Stimulated activated CD8-positive, alpha-beta memory T cell treated with anti-CD3 and anti-CD28 coated beads, Interleukin-15, amount 100 ng/mL, for 48 hours (primary cell): ENCODE measurements at regions not wholly inside any gene's neighbourhood (a gene's known extent, or its start where the extent isn't known, plus 50 kb on each side); places are given as distances from the start of the nearest gene placed in this dataset.

Source experiments
- DNase-seq, 2 donors: peaks; one replicate each; pipeline ENCODE4 v3.0.0-alpha.2; 2020; ENCODE audit warnings: low read depth in 2 of 2

DNA sequence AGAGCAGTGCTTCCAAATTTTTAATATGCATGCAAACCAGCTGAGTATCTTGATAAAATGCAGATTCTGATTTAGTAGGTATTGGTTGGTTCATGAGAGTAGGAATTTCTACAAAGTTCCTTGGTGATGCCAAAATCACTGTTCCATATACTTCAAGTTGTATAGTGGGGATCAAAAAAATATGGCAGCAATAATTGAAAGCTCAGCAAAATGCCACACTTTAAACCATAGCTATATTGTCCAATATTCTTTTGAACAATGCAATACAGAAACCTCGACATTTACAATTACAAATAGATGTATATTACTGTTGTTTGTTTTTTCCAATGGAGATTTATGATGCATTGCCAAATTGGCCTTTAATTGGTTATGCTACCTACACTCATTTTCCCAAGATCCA lies 55.7 kb upstream of the NCAM2 start:
- no peak for DNase-seq

DNA sequence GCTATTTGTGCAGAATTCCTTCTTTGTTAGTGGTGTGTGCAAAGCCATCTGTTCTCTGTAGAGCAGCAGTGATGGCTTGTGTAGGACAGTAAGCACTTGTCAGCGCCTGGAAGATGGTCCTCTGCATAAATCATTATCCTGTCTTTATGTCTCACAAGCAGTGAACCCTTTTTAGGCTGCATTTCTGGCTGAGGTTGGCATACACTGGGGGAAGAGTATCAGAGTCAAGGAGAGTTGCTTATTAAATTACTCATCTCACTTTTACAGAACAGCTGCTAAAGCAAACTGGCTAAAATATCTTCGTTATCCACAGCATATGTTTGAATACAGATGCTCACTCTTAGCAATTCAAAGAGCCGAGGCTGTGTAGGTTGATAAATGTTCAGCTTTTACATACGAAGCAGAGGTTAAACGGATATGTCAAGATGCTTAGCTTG lies 54.6 kb upstream of the NCAM2 start:
- DNase-seq = no peak

DNA sequence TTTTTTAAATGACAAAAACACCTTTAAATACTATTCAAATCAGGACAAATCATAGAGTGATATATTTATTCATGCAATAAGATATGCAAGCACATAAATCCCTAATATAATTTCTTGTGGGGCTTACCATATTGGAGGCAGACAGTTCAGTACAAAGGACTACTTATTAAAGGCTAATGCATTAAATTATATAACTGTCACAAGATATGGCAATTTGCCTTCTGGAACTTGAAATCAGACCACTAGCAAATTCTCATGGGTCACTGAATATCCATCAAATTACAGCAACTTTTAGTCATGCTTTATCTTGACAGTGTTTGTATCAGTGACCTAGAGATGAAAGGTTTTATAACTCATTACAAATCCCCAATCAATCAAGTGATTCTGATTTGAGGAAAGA lies 54.1 kb upstream of the NCAM2 start:
- DNase-seq = no peak

DNA sequence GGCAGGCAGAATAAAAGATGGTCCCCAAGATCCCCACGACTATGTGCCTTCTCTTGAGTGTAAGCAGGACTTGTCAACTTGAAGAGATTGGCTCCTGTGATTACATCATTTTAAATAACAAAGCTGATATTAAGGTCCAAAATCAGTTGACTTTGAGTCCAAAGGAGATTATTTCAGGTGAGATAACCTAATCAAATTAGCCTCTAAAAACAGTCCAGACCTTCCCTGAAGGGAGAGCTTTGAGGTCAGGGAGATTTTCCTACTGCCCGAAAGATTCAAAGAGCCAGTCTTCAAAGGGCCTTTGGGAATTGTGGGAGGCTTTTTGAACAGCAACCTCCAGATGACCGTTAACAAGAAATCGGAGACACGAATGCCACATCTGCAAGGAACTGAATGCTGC lies 51.5 kb upstream of the NCAM2 start:
- no peak for DNase-seq
